ENCODE measurements at regions not wholly inside any gene's neighbourhood (a gene's known extent, or its start where the extent isn't known, plus 50 kb on each side); places are given as distances from the start of the nearest gene placed in this dataset.

DNA sequence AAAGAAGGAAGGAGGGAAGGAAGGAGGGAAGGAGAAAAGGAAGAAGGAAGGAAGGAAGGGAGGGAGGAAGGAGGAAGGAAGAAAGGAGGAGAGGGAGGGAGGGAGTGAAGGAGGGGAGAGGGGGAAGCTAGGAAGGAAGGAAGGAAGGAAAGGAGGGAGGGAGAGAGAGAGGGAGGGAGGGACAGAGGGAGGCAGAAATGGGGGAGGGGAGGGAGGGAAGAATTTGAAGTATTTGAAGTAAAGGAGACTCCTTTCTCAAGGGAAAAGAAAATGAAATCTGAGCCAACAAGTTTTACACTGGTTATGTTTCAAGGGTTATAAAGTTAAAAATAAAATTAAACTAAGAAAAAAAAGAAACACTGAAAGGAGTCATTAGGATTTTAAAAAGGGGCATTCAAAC is 431.4 kb downstream of the BRINP3 start:
- TF ChIP-seq, protein P1, sequence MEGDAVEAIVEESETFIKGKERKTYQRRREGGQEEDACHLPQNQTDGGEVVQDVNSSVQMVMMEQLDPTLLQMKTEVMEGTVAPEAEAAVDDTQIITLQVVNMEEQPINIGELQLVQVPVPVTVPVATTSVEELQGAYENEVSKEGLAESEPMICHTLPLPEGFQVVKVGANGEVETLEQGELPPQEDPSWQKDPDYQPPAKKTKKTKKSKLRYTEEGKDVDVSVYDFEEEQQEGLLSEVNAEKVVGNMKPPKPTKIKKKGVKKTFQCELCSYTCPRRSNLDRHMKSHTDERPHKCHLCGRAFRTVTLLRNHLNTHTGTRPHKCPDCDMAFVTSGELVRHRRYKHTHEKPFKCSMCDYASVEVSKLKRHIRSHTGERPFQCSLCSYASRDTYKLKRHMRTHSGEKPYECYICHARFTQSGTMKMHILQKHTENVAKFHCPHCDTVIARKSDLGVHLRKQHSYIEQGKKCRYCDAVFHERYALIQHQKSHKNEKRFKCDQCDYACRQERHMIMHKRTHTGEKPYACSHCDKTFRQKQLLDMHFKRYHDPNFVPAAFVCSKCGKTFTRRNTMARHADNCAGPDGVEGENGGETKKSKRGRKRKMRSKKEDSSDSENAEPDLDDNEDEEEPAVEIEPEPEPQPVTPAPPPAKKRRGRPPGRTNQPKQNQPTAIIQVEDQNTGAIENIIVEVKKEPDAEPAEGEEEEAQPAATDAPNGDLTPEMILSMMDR (IDR thresholded peaks at IDR 0.05; ENCODE audit: borderline replicate concordance, extremely low read depth, low read length, poor library complexity, severe bottlenecking): no peak
- no peak for TF ChIP-seq EZH2 (IDR thresholded peaks at IDR 0.05; ENCODE audit: borderline replicate concordance, low read depth, low read length, severe bottlenecking)
- H3K9ac ChIP-seq (ENCODE audit: low read depth, low read length): no peak overlapping the region

More for the DNA sequence above, 431.4 kb downstream of the BRINP3 start:
- Histone ChIP-seq H3K9me3 (ENCODE audit: insufficient read depth, low read length, severe bottlenecking) (no peaks in the 10 kb centered on the region), H3K4me1 (ENCODE audit: insufficient read depth, low read length) (no peaks in the 10 kb centered on the region), H3K4me2 (ENCODE audit: insufficient read depth, low read length) (no peak overlapping the region), H3K79me2 (ENCODE audit: insufficient read depth, low read length) (no peaks in the 10 kb centered on the region), H2AFZ (ENCODE audit: low read depth, low read length) (no peak overlapping the region), H3K4me3 (ENCODE audit: low read depth in 1 of 2, low read length in 2 of 2) (no peak overlapping the region), H3K27me3 (ENCODE audit: insufficient read depth, low read length, poor library complexity) (no peaks in the 10 kb centered on the region), H4K20me1 (ENCODE audit: insufficient read depth, low read length) (no peaks in the 10 kb centered on the region), H3K36me3 (ENCODE audit: insufficient read depth, low read length) (no peaks in the 10 kb centered on the region), H3K27ac (ENCODE audit: low read length) (no peak overlapping the region)
- DNase-seq (no peak), ATAC-seq (ENCODE audit: insufficient read depth, low read depth) (no peak)
